ENCODE measurements at regions not wholly inside any gene's neighbourhood (a gene's known extent, or its start where the extent isn't known, plus 50 kb on each side); places are given as distances from the start of the nearest gene placed in this dataset.

- no peak for DNase-seq
- ChIA-PET CTCF (interaction anchor here (1.2 to 1.3 kb wide), 2 partner anchors 12 to 66 kb away, joined by 3 read pairs; no protein-coding TSS in a partner anchor), POLR2A (no interaction called here)
- WGBS (ENCODE audit: low lambda C conversion rate), result 52% methylated on average over 2 of the region's 2 CpGs
- TF ChIP-seq MXI1 (IDR thresholded peaks at IDR 0.05; ENCODE audit: low read depth, low read length) (no peak), USF1 (IDR thresholded peaks at IDR 0.05; ENCODE audit: borderline replicate concordance, low read depth) (no peak), EZH2phosphoT487 (IDR thresholded peaks at IDR 0.05; ENCODE audit: borderline replicate concordance, low read depth) (no peak)
- H3K4me3 ChIP-seq (ENCODE audit: low read depth in 2 of 2, low read length in 1 of 2), result no peak overlapping the region
- H3K79me2 ChIP-seq (ENCODE audit: insufficient read depth), result no peaks in the 10 kb centered on the region
- no peaks in the 10 kb centered on the region for H3K9me3 ChIP-seq
- H2AFZ ChIP-seq (ENCODE audit: low read depth), result no peak overlapping the region
- H4K20me1 ChIP-seq (ENCODE audit: insufficient read depth), result no peaks in the 10 kb centered on the region
- no peak overlapping the region for H3K9ac ChIP-seq
- H3K4me2 ChIP-seq, result no peak overlapping the region
- H3K36me3 ChIP-seq (replicated peaks in 1 of 2; ENCODE audit: control insufficient read depth in 1 of 2, insufficient read depth in 2 of 2, low read length in 1 of 2), result no peaks in the 10 kb centered on the region
- no peaks in the 10 kb centered on the region for H3K9me2 ChIP-seq
- no peak overlapping the region for H3K27ac ChIP-seq (ENCODE audit: low read depth in 2 of 2, low read length in 1 of 2)
- no peaks in the 10 kb centered on the region for H3F3A ChIP-seq (replicated peaks; ENCODE audit: insufficient read depth)
- H3K4me1 ChIP-seq (ENCODE audit: control insufficient read depth in 1 of 2, insufficient read depth in 2 of 2, low read depth in 1 of 2, low read length in 1 of 2), result peaks cover 0 to 12% of the 10 kb centered on the region in 2 experiments; a peak in 2 of 4 replicates
- H3K27me3 ChIP-seq (ENCODE audit: insufficient read depth), result no peaks in the 10 kb centered on the region
These were observed 86.0 kb upstream of the MYCBP2 start for GRCh38 chr13:77412860-77413259.

GRCh38 chr13:77412116-77412635, 85.3 kb upstream of the MYCBP2 start:
- Histone ChIP-seq H3K4me1 (ENCODE audit: control insufficient read depth in 1 of 2, insufficient read depth in 2 of 2, low read depth in 1 of 2, low read length in 1 of 2) (peaks cover 0 to 9% of the 10 kb centered on the region in 2 experiments; a peak in 2 of 4 replicates), H3K9ac (no peak overlapping the region), H3K9me3 (no peaks in the 10 kb centered on the region), H3K27ac (ENCODE audit: low read depth in 2 of 2, low read length in 1 of 2) (no peak overlapping the region), H3K36me3 (replicated peaks in 1 of 2; ENCODE audit: control insufficient read depth in 1 of 2, insufficient read depth in 2 of 2, low read length in 1 of 2) (no peaks in the 10 kb centered on the region), H3K4me3 (ENCODE audit: low read depth in 2 of 2, low read length in 1 of 2) (no peak overlapping the region), H3K27me3 (ENCODE audit: insufficient read depth) (no peaks in the 10 kb centered on the region), H3K79me2 (ENCODE audit: insufficient read depth) (no peaks in the 10 kb centered on the region), H3F3A (replicated peaks; ENCODE audit: insufficient read depth) (no peaks in the 10 kb centered on the region), H3K4me2 (no peak overlapping the region), H2AFZ (ENCODE audit: low read depth) (no peak overlapping the region), H3K9me2 (no peaks in the 10 kb centered on the region), H4K20me1 (ENCODE audit: insufficient read depth) (no peaks in the 10 kb centered on the region)
- ChIA-PET POLR2A (no interaction called here), CTCF (interaction anchor here (1.2 to 1.3 kb wide), 2 partner anchors 13 to 66 kb away, joined by 3 read pairs; no protein-coding TSS in a partner anchor)
- DNase-seq, result no peak
- 67% methylated on average over 3 of the region's 3 CpGs for WGBS (ENCODE audit: low lambda C conversion rate)
- TF ChIP-seq POLR2AphosphoS5 (IDR thresholded peaks at IDR 0.05; ENCODE audit: low read depth, low read length) (no peak), ZBTB33 (IDR thresholded peaks at IDR 0.05; ENCODE audit: borderline replicate concordance, low read depth) (no peak), USF1 (IDR thresholded peaks at IDR 0.05; ENCODE audit: borderline replicate concordance, low read depth) (no peak), GABPA (IDR thresholded peaks at IDR 0.05; ENCODE audit: low read depth) (no peak), TEAD4 (IDR thresholded peaks at IDR 0.05; ENCODE audit: borderline replicate concordance, insufficient read depth) (no peak), JUND (IDR thresholded peaks at IDR 0.05) (no peak), CHD2 (IDR thresholded peaks at IDR 0.05; ENCODE audit: low read length, partially characterized antibody) (no peak), TAF1 (IDR thresholded peaks at IDR 0.05; ENCODE audit: borderline replicate concordance, low read depth, low read length) (no peak), EZH2phosphoT487 (IDR thresholded peaks at IDR 0.05; ENCODE audit: borderline replicate concordance, low read depth) (no peak), PBX3 (IDR thresholded peaks at IDR 0.05) (no peak), FOXJ3 (CRISPR knock-in tag; IDR thresholded peaks at IDR 0.05) (no peak), RAD21 (IDR thresholded peaks at IDR 0.05; ENCODE audit: low read length) (no peak), TCF12 (IDR thresholded peaks at IDR 0.05) (no peak), NFIC (IDR thresholded peaks at IDR 0.05; ENCODE audit: borderline replicate concordance) (no peak), ELF1 (IDR thresholded peaks at IDR 0.05) (no peak), RFX5 (IDR thresholded peaks at IDR 0.05; ENCODE audit: low read length) (no peak), SMC3 (IDR thresholded peaks at IDR 0.05; ENCODE audit: low read depth, low read length) (no peak)
